PC-9 (cell line): ENCODE measurements at regions not wholly inside any gene's neighbourhood (a gene's known extent, or its start where the extent isn't known, plus 50 kb on each side); places are given as distances from the start of the nearest gene placed in this dataset.

Experiments
- CTCF ChIP-seq: fragments of 200-600 bp; sonication (generic); conservative IDR thresholded peaks from 2 replicates; pipeline ENCODE4 v1.6.1; 2017; ENCODE audit warnings: mixed run types, antibody characterized with exemption, mild to moderate bottlenecking, moderate library complexity
- EZH2 ChIP-seq: fragments of 200-600 bp; sonication (generic); IDR thresholded peaks from 2 replicates; pipeline ENCODE4 v1.8.0; 2017; ENCODE audit warnings: antibody characterized with exemption, low read depth

- TF ChIP-seq CTCF (no peak), EZH2 (no peak)
Measured at GRCh38 chr18:71442731-71443141, 1101.4 kb downstream of the CBLN2 start.
